Panc1 (cell line): ENCODE measurements at regions not wholly inside any gene's neighbourhood (a gene's known extent, or its start where the extent isn't known, plus 50 kb on each side); places are given as distances from the start of the nearest gene placed in this dataset.

Source experiments
- ATAC-seq: fragments of 200-7000 bp; cut with Tn5 transposase; 2 replicates; pipeline ENCODE4 v1.9.1; 2020; ENCODE audit warnings: mild to moderate bottlenecking, moderate library complexity
- BruUV-seq: library from RNA; stranded (reverse); fragments of 400-500 nt; replicated peaks from 2 replicates; lab custom pipeline; 2021; lab: Mats Ljungman, UMichigan
- CTCF ChIA-PET: fragments of 300-600 bp; sonication (Branson Sonifier 250); formaldehyde crosslinking; loops from one replicate; lab custom pipeline; 2022; ENCODE audit warnings: antibody characterized with exemption; lab: Charles Lee
- POLR2A ChIA-PET: fragments of 300-600 bp; sonication (Branson Sonifier 250); formaldehyde crosslinking; loops from one replicate; lab custom pipeline; 2022; ENCODE audit warnings: antibody characterized with exemption; lab: Charles Lee
- DNase-seq: peaks from one replicate; pipeline ENCODE4 v3.0.0-alpha.2; 2010; ENCODE audit warnings: low read depth, low spot score
- H3K27ac ChIP-seq: 2 replicates; pipeline ENCODE4 v1.5.1; 2011; ENCODE audit warnings: mild to moderate bottlenecking, low read length, inconsistent platforms
- H3K27me3 ChIP-seq: fragments of 200-500 bp; sonication (Bioruptor generic); 2 replicates; pipeline ENCODE4 v1.6.0; 2014; ENCODE audit warnings: low read length, inconsistent platforms; ENCODE audit not compliant: control insufficient read depth, insufficient read depth
- H3K36me3 ChIP-seq: fragments of 200-500 bp; sonication (Bioruptor generic); 2 replicates; pipeline ENCODE4 v1.5.1; 2014; ENCODE audit warnings: inconsistent platforms, mild to moderate bottlenecking, low read length, moderate library complexity; ENCODE audit not compliant: control insufficient read depth, insufficient read depth
- H3K4me1 ChIP-seq: 2 replicates; pipeline ENCODE4 v1.5.1; 2011; ENCODE audit warnings: inconsistent platforms, mild to moderate bottlenecking, low read length, moderate library complexity; ENCODE audit not compliant: control insufficient read depth, insufficient read depth
- H3K4me3 ChIP-seq, 2 experiments: 2 replicates each; pipeline ENCODE4 v1.5.1; 2011 to 2012; ENCODE audit warnings: low read depth in 2 of 2, low read length in 2 of 2, mild to moderate bottlenecking in 2 of 2, inconsistent platforms in 1 of 2, moderate library complexity in 1 of 2
- H3K9me3 ChIP-seq: fragments of 200-500 bp; sonication (Bioruptor generic); 2 replicates; pipeline ENCODE4 v1.5.1; 2014; ENCODE audit warnings: low read depth, mild to moderate bottlenecking, inconsistent platforms, low read length, moderate library complexity; ENCODE audit not compliant: control insufficient read depth, insufficient read depth
- POLR2AphosphoS5 ChIP-seq: IDR thresholded peaks from 2 replicates; pipeline ENCODE4 v1.6.1; 2012; ENCODE audit warnings: mild to moderate bottlenecking, low read depth, low read length, moderate library complexity
- SIN3A ChIP-seq: IDR thresholded peaks from 2 replicates; pipeline ENCODE4 v1.6.1; 2012; ENCODE audit warnings: low read depth, mild to moderate bottlenecking, low read length, moderate library complexity, borderline replicate concordance; ENCODE audit not compliant: insufficient read depth
- TCF7L2 ChIP-seq: IDR thresholded peaks from 2 replicates; pipeline ENCODE4 v1.6.1; 2011; ENCODE audit warnings: mild to moderate bottlenecking, low read depth, low read length, inconsistent platforms
- in situ Hi-C: cut with HindIII; loops from 2 replicates; pipeline ENCODE4 v1.10.0; 2016; ENCODE audit warnings: low sequenced_read_pairs, low pct_unique_long_range_greater_than_20kb
- intact Hi-C: fragments of 100-400 bp; cut with micrococcal nuclease; formaldehyde crosslinking; loops from one replicate; pipeline ENCODE4 v1.10.0; 2022; ENCODE audit not compliant: unreplicated experiment
- TF ChIP-seq, protein P1 (sequence below), 2 experiments: IDR thresholded peaks; 2 replicates each; pipeline ENCODE4 v1.6.1; 2011 to 2012; ENCODE audit warnings: low read depth in 2 of 2, control low read depth in 1 of 2, low read length in 1 of 2, mild to moderate bottlenecking in 1 of 2, moderate library complexity in 1 of 2; ENCODE audit not compliant: insufficient read depth in 1 of 2
- TF ChIP-seq, protein P2 (sequence below): fragments of 450-650 bp; IDR thresholded peaks from 2 replicates; pipeline ENCODE4 v1.5.1; 2017; ENCODE audit warnings: mild to moderate bottlenecking

DNA sequence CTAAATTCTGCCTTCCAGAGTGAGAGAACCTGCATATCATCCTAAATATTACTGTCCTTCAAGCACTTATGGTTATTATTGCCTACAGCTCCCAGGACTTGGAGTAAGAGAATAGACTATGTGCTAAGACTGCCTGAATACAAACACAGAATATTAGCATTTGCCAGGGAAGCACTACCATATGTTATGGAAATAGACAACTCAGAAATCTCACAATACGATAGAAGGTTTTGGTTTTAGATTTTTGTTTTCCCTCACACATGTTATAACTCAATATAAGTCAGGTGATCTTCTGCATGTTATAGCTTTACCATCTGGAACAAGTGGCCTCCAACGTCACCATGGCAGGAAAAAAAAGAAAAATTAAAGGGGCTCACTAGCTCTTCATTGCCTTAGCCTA, 413.9 kb downstream of the LRRIQ3 start:
- H3K27me3 ChIP-seq = no peaks in the 10 kb centered on the region
- DNase-seq (no peak), ATAC-seq (no peak)
- no peaks in the 10 kb centered on the region for H3K36me3 ChIP-seq
- in situ Hi-C loops = no loop called here
- ChIA-PET CTCF (no interaction called here), POLR2A (no interaction called here)
- BruUV-seq = no TSS peak
- H3K9me3 ChIP-seq = no peaks in the 10 kb centered on the region
- no peak overlapping the region for H3K4me3 ChIP-seq
- intact Hi-C loops = no loop called here
- H3K4me1 ChIP-seq = no peaks in the 10 kb centered on the region
- TF ChIP-seq SIN3A = no peak
- TF ChIP-seq, protein P1, sequence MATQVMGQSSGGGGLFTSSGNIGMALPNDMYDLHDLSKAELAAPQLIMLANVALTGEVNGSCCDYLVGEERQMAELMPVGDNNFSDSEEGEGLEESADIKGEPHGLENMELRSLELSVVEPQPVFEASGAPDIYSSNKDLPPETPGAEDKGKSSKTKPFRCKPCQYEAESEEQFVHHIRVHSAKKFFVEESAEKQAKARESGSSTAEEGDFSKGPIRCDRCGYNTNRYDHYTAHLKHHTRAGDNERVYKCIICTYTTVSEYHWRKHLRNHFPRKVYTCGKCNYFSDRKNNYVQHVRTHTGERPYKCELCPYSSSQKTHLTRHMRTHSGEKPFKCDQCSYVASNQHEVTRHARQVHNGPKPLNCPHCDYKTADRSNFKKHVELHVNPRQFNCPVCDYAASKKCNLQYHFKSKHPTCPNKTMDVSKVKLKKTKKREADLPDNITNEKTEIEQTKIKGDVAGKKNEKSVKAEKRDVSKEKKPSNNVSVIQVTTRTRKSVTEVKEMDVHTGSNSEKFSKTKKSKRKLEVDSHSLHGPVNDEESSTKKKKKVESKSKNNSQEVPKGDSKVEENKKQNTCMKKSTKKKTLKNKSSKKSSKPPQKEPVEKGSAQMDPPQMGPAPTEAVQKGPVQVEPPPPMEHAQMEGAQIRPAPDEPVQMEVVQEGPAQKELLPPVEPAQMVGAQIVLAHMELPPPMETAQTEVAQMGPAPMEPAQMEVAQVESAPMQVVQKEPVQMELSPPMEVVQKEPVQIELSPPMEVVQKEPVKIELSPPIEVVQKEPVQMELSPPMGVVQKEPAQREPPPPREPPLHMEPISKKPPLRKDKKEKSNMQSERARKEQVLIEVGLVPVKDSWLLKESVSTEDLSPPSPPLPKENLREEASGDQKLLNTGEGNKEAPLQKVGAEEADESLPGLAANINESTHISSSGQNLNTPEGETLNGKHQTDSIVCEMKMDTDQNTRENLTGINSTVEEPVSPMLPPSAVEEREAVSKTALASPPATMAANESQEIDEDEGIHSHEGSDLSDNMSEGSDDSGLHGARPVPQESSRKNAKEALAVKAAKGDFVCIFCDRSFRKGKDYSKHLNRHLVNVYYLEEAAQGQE (IDR thresholded peaks at IDR 0.05; ENCODE audit: insufficient read depth in 1 of 2, low read depth in 2 of 2, low read length in 1 of 2) = no peak
- TF ChIP-seq, protein P2, sequence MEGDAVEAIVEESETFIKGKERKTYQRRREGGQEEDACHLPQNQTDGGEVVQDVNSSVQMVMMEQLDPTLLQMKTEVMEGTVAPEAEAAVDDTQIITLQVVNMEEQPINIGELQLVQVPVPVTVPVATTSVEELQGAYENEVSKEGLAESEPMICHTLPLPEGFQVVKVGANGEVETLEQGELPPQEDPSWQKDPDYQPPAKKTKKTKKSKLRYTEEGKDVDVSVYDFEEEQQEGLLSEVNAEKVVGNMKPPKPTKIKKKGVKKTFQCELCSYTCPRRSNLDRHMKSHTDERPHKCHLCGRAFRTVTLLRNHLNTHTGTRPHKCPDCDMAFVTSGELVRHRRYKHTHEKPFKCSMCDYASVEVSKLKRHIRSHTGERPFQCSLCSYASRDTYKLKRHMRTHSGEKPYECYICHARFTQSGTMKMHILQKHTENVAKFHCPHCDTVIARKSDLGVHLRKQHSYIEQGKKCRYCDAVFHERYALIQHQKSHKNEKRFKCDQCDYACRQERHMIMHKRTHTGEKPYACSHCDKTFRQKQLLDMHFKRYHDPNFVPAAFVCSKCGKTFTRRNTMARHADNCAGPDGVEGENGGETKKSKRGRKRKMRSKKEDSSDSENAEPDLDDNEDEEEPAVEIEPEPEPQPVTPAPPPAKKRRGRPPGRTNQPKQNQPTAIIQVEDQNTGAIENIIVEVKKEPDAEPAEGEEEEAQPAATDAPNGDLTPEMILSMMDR = no peak
- TF ChIP-seq POLR2AphosphoS5 = no peak
- no peak for TF ChIP-seq TCF7L2
- no peak overlapping the region for H3K27ac ChIP-seq

DNA sequence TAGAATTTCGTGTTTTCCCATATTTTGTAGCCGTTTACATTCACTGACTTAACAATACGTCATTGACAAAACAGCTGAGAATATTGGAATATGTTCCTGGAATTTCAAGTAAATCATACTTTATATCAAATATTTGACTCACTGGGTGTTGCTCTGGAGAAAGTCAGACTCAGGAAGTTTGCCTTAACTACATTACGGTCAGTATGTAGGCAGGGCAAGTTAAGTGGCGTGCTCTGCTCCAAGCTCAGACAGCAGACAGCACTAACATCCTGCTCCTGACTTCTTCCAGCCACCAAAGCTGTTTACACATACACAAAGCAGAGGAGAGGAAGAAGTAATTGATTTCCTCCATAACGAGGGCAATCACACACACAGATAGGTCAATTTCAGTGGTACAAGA, 414.6 kb downstream of the LRRIQ3 start:
- H3K4me1 ChIP-seq = no peaks in the 10 kb centered on the region
- intact Hi-C loops = no loop called here
- no peaks in the 10 kb centered on the region for H3K27me3 ChIP-seq
- in situ Hi-C loops = no loop called here
- no peak for ATAC-seq
- CTCF ChIA-PET = no interaction called here
- no peak overlapping the region for H3K27ac ChIP-seq
- DNase-seq = no peak
- POLR2A ChIA-PET = no interaction called here
- no TSS peak for BruUV-seq
- no peaks in the 10 kb centered on the region for H3K36me3 ChIP-seq
- H3K9me3 ChIP-seq = no peaks in the 10 kb centered on the region
- no peak overlapping the region for H3K4me3 ChIP-seq
- TF ChIP-seq TCF7L2 (no peak), POLR2AphosphoS5 (no peak), SIN3A (no peak)
- TF ChIP-seq, protein P1 (IDR thresholded peaks at IDR 0.05; ENCODE audit: insufficient read depth in 1 of 2, low read depth in 2 of 2, low read length in 1 of 2) = no peak
- TF ChIP-seq, protein P2 = no peak
